ENCODE measurements at regions not wholly inside any gene's neighbourhood (a gene's known extent, or its start where the extent isn't known, plus 50 kb on each side); places are given as distances from the start of the nearest gene placed in this dataset.

DNA sequence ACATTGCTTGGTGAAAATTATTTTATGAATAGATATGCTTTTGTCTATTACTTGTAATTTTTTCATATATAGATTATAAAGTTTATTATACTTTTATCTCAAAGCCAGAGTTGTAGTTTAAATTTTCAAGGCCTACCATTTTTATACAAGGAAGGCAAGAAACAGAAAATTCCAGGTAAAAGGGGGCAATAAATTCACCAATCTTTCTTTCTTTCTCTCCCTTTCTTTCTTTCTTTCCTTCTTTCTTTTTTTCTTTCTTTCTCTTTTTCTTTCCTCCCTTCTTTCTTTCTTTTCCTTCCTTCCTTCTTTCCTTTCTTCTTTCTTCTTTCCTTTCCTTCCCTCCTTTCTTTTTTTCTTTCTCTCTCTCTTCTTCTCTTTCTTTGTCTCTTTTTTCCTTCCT lies 529.4 kb downstream of the PCDH17 start:
- Histone ChIP-seq H3K9me3 (ENCODE audit: insufficient read depth, low read depth, low read length) (no peaks in the 10 kb centered on the region), H3K4me3 (ENCODE audit: low read length, poor library complexity, severe bottlenecking) (no peak overlapping the region), H3K4me1 (ENCODE audit: insufficient read depth, low read length, poor library complexity, severe bottlenecking) (no peaks in the 10 kb centered on the region), H3F3A (ENCODE audit: low read depth) (no peaks in the 10 kb centered on the region), H3K36me3 (ENCODE audit: insufficient read depth, low read length) (no peaks in the 10 kb centered on the region), H3K79me2 (ENCODE audit: insufficient read depth, low read length) (no peaks in the 10 kb centered on the region), H4K20me1 (ENCODE audit: insufficient read depth, low read length, poor library complexity, severe bottlenecking) (no peaks in the 10 kb centered on the region), H3K4me2 (ENCODE audit: low read depth, low read length, poor library complexity, severe bottlenecking) (no peak overlapping the region), H2AFZ (ENCODE audit: low read length) (no peak overlapping the region), H3K9ac (ENCODE audit: low read depth, low read length, poor library complexity, severe bottlenecking) (no peak overlapping the region), H3K9me2 (replicated peaks; ENCODE audit: low read depth, low read length) (no peaks in the 10 kb centered on the region), H3K27me3 (ENCODE audit: insufficient read depth, low read length, poor library complexity, severe bottlenecking) (peaks cover 12% of the 10 kb centered on the region)
- no peak for TF ChIP-seq EZH2phosphoT487 (IDR thresholded peaks at IDR 0.05; ENCODE audit: borderline replicate concordance)
- TF ChIP-seq, protein P1, sequence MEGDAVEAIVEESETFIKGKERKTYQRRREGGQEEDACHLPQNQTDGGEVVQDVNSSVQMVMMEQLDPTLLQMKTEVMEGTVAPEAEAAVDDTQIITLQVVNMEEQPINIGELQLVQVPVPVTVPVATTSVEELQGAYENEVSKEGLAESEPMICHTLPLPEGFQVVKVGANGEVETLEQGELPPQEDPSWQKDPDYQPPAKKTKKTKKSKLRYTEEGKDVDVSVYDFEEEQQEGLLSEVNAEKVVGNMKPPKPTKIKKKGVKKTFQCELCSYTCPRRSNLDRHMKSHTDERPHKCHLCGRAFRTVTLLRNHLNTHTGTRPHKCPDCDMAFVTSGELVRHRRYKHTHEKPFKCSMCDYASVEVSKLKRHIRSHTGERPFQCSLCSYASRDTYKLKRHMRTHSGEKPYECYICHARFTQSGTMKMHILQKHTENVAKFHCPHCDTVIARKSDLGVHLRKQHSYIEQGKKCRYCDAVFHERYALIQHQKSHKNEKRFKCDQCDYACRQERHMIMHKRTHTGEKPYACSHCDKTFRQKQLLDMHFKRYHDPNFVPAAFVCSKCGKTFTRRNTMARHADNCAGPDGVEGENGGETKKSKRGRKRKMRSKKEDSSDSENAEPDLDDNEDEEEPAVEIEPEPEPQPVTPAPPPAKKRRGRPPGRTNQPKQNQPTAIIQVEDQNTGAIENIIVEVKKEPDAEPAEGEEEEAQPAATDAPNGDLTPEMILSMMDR (conservative IDR thresholded peaks at IDR 0.05; ENCODE audit: low read length): no peak

DNA sequence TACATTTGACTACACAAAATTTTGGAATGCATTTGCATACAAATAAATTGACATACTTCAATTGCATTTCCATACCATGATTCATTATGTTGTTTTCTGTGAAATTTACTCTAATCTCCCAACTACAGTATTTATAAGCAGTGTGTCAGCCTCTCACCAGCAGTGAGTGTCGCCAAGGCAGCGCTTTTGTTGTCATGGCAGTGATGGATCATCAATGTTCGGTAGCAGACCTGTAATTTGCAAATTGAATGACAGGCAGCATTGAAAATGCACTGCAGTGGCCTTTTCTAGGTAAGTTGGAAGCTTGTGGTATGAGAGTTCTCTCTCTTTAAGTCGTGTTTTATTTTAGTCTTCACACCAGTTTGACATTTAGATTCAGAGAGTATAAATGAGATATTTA lies 534.1 kb downstream of the PCDH17 start:
- TF ChIP-seq, protein P1 (conservative IDR thresholded peaks at IDR 0.05; ENCODE audit: low read length): no peak
- no peak for TF ChIP-seq EZH2phosphoT487 (IDR thresholded peaks at IDR 0.05; ENCODE audit: borderline replicate concordance)
- H3K4me1 ChIP-seq (ENCODE audit: insufficient read depth, low read length, poor library complexity, severe bottlenecking): no peaks in the 10 kb centered on the region
- no peak overlapping the region for H3K4me2 ChIP-seq (ENCODE audit: low read depth, low read length, poor library complexity, severe bottlenecking)
- H3K4me3 ChIP-seq (ENCODE audit: low read length, poor library complexity, severe bottlenecking): no peak overlapping the region
- H3K27me3 ChIP-seq (ENCODE audit: insufficient read depth, low read length, poor library complexity, severe bottlenecking): no peaks in the 10 kb centered on the region
- H4K20me1 ChIP-seq (ENCODE audit: insufficient read depth, low read length, poor library complexity, severe bottlenecking): no peaks in the 10 kb centered on the region
- no peaks in the 10 kb centered on the region for H3F3A ChIP-seq (ENCODE audit: low read depth)
- H3K79me2 ChIP-seq (ENCODE audit: insufficient read depth, low read length): no peaks in the 10 kb centered on the region
- no peaks in the 10 kb centered on the region for H3K9me3 ChIP-seq (ENCODE audit: insufficient read depth, low read depth, low read length)
- H2AFZ ChIP-seq (ENCODE audit: low read length): no peak overlapping the region
- H3K9ac ChIP-seq (ENCODE audit: low read depth, low read length, poor library complexity, severe bottlenecking): no peak overlapping the region
- no peaks in the 10 kb centered on the region for H3K9me2 ChIP-seq (replicated peaks; ENCODE audit: low read depth, low read length)
- H3K36me3 ChIP-seq (ENCODE audit: insufficient read depth, low read length): no peaks in the 10 kb centered on the region

DNA sequence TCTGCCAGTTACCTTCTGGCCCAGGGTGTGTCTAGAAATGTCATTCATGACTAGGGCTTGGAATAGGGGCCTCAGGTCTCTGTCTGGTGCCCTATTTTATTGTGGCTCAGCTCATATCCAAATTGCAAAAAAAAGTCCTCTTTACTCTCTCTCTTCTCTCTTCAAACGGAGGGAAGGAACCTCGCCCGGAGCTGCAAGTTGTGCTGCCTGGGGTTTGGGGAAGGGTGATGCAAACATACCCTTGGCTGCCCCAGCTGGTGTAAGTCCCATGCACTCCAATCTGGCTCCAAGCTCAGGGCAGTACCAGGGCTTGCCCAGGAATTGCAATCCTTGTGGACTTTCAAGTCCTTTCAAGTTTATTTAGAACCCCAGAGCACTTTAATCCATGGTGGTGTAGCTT lies 549.6 kb downstream of the PCDH17 start:
- no peaks in the 10 kb centered on the region for H3K79me2 ChIP-seq (ENCODE audit: insufficient read depth, low read length)
- no peaks in the 10 kb centered on the region for H3K9me3 ChIP-seq (ENCODE audit: insufficient read depth, low read depth, low read length)
- no peaks in the 10 kb centered on the region for H3K36me3 ChIP-seq (ENCODE audit: insufficient read depth, low read length)
- no peak overlapping the region for H3K9ac ChIP-seq (ENCODE audit: low read depth, low read length, poor library complexity, severe bottlenecking)
- no peaks in the 10 kb centered on the region for H3K9me2 ChIP-seq (replicated peaks; ENCODE audit: low read depth, low read length)
- H3K27me3 ChIP-seq (ENCODE audit: insufficient read depth, low read length, poor library complexity, severe bottlenecking): no peaks in the 10 kb centered on the region
- TF ChIP-seq, protein P1 (conservative IDR thresholded peaks at IDR 0.05; ENCODE audit: low read length): no peak
- no peak for TF ChIP-seq EZH2phosphoT487 (IDR thresholded peaks at IDR 0.05; ENCODE audit: borderline replicate concordance)
- no peaks in the 10 kb centered on the region for H4K20me1 ChIP-seq (ENCODE audit: insufficient read depth, low read length, poor library complexity, severe bottlenecking)
- H3K4me1 ChIP-seq (ENCODE audit: insufficient read depth, low read length, poor library complexity, severe bottlenecking): no peaks in the 10 kb centered on the region
- no peak overlapping the region for H3K4me3 ChIP-seq (ENCODE audit: low read length, poor library complexity, severe bottlenecking)
- no peak overlapping the region for H3K4me2 ChIP-seq (ENCODE audit: low read depth, low read length, poor library complexity, severe bottlenecking)
- H3F3A ChIP-seq (ENCODE audit: low read depth): no peaks in the 10 kb centered on the region
- no peak overlapping the region for H2AFZ ChIP-seq (ENCODE audit: low read length)
